ENCODE measurements at regions not wholly inside any gene's neighbourhood (a gene's known extent, or its start where the extent isn't known, plus 50 kb on each side); places are given as distances from the start of the nearest gene placed in this dataset.
A peak's percentile ranks its signal among the peaks of the same experiment; 100 is the strongest.

DNA sequence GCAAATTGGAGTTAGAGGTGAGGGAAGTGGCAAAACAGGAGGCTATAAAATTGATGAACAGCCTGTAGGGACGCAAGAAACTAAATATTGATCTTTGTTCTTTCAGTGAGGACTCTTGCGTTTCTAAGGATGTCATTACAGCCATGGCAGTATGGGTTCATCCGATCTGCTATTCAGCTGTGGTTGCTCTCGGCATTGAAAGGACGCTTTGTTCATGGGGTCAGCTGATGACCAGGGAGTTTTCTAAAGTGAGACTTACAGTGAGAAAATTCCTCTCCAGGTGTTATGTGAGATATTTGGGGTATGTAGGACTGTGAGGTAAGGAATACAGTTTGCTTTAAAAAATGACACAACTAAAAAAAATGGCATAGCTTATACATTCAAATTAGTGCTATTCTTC lies 52.7 kb upstream of the PELI1 start:
- H3K4me3 ChIP-seq (ENCODE audit: low read length) = no peak overlapping the region
- no peak overlapping the region for H3K23ac ChIP-seq (ENCODE audit: low read length)
- no peak overlapping the region for H2AK5ac ChIP-seq (ENCODE audit: low read length)
- no CpG with 5 or more reads among the region's 5 CpGs for WGBS (ENCODE audit: extremely low coverage, insufficient coverage, low lambda C conversion rate)
- no peaks in the 10 kb centered on the region for H3K79me2 ChIP-seq (ENCODE audit: control insufficient read depth, insufficient read depth, low read length)
- H3K27ac ChIP-seq (ENCODE audit: low read depth, low read length) = no peak overlapping the region
- no peak overlapping the region for H3K18ac ChIP-seq (ENCODE audit: low read length)
- no peak overlapping the region for H2BK5ac ChIP-seq (ENCODE audit: low read length)
- H3K27me3 ChIP-seq (ENCODE audit: insufficient read depth, low read length, poor library complexity) = no peaks in the 10 kb centered on the region
- no peak overlapping the region for H4K5ac ChIP-seq (ENCODE audit: low read length)
- no peak overlapping the region for H3K4ac ChIP-seq (ENCODE audit: low read depth, low read length)
- no peak overlapping the region for H3K9ac ChIP-seq (ENCODE audit: low read length)
- no peaks in the 10 kb centered on the region for H3K4me1 ChIP-seq (ENCODE audit: control insufficient read depth, low read depth, low read length)
- no peak overlapping the region for H2BK120ac ChIP-seq (ENCODE audit: low read depth, low read length)
- no peaks in the 10 kb centered on the region for H3K36me3 ChIP-seq (ENCODE audit: control insufficient read depth, insufficient read depth, low read length)
- H3K79me1 ChIP-seq (ENCODE audit: low read length) = no peaks in the 10 kb centered on the region
- no peak overlapping the region for H4K8ac ChIP-seq (ENCODE audit: low read depth, low read length)
- no peak overlapping the region for H3K56ac ChIP-seq (ENCODE audit: low read length)
- DNase-seq = no peak
- H2BK15ac ChIP-seq (replicated peaks; ENCODE audit: low read depth) = no peak overlapping the region
- no peak overlapping the region for H3K4me2 ChIP-seq (ENCODE audit: low read length)

DNA sequence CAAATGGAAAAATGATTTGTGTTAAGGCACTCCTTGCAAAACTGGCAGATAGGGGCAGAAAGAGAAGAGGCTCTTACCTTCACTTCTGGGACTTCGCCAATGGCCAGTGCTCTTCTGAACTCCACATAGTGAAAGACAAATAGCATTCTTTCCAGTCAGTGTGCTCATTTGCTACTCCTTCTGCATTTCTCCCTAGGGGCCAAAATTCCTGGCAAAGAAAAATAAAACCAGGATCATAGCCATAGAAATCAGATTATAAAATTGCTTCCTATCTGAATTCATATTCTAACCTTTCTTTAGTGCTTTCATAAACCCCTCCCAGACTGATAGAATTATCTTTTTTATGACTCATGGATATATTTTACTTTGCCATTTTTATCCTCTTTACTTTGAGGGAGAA lies 56.9 kb upstream of the PELI1 start:
- H3K79me2 ChIP-seq (ENCODE audit: control insufficient read depth, insufficient read depth, low read length) = no peaks in the 10 kb centered on the region
- no CpG with 5 or more reads among the region's 1 CpG for WGBS (ENCODE audit: extremely low coverage, insufficient coverage, low lambda C conversion rate)
- no peak overlapping the region for H2BK15ac ChIP-seq (replicated peaks; ENCODE audit: low read depth)
- no peak overlapping the region for H2BK5ac ChIP-seq (ENCODE audit: low read length)
- H2AK5ac ChIP-seq (ENCODE audit: low read length) = no peak overlapping the region
- H3K4me2 ChIP-seq (ENCODE audit: low read length) = no peak overlapping the region
- no peaks in the 10 kb centered on the region for H3K27me3 ChIP-seq (ENCODE audit: insufficient read depth, low read length, poor library complexity)
- H3K18ac ChIP-seq (ENCODE audit: low read length) = no peak overlapping the region
- H3K36me3 ChIP-seq (ENCODE audit: control insufficient read depth, insufficient read depth, low read length) = no peaks in the 10 kb centered on the region
- H3K4ac ChIP-seq (ENCODE audit: low read depth, low read length) = no peak overlapping the region
- no peak overlapping the region for H4K5ac ChIP-seq (ENCODE audit: low read length)
- H4K8ac ChIP-seq (ENCODE audit: low read depth, low read length) = no peak overlapping the region
- H3K27ac ChIP-seq (ENCODE audit: low read depth, low read length) = no peak overlapping the region
- DNase-seq = no peak
- H3K79me1 ChIP-seq (ENCODE audit: low read length) = no peaks in the 10 kb centered on the region
- H2BK120ac ChIP-seq (ENCODE audit: low read depth, low read length) = no peak overlapping the region
- no peak overlapping the region for H3K4me3 ChIP-seq (ENCODE audit: low read length)
- peaks cover 2% of the 10 kb centered on the region for H3K4me1 ChIP-seq (ENCODE audit: control insufficient read depth, low read depth, low read length)
- H3K56ac ChIP-seq (ENCODE audit: low read length) = no peak overlapping the region
- H3K23ac ChIP-seq (ENCODE audit: low read length) = no peak overlapping the region
- H3K9ac ChIP-seq (ENCODE audit: low read length) = no peak overlapping the region

DNA sequence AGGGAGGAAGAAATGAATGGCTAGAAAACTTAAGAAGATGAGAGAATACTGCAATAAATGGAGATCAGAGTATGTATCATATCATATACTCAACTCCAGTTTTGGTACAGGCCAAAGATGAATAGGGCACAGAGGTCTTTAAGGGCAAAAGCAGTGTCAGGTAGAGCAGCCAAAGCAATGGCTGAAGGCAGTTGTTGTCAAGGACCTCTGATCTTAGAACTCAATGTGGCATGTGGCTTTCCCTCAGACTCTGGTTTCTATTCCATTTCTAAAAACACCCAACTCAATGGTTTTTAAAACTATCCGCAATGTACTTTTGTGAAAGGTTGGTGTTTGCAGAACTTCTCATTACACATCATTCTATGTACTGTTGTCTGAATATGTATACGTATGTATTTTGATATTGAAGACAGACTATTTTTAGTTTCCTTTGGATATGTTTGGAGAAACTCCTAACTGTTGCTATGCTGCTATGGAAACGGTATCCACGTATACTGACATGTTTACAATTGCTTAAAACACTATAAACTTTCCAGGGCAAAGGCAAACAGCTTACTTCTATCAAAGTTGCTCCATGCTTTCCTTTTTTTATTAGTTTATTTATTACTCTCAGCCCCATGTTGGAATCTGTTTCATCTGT lies 58.1 kb upstream of the PELI1 start:
- H3K18ac ChIP-seq (ENCODE audit: low read length) = no peak overlapping the region
- H2BK120ac ChIP-seq (ENCODE audit: low read depth, low read length) = no peak overlapping the region
- H3K79me1 ChIP-seq (ENCODE audit: low read length) = no peaks in the 10 kb centered on the region
- H3K56ac ChIP-seq (ENCODE audit: low read length) = no peak overlapping the region
- no peak overlapping the region for H3K4me2 ChIP-seq (ENCODE audit: low read length)
- no peak overlapping the region for H4K8ac ChIP-seq (ENCODE audit: low read depth, low read length)
- no peak overlapping the region for H2AK5ac ChIP-seq (ENCODE audit: low read length)
- no CpG with 5 or more reads among the region's 4 CpGs for WGBS (ENCODE audit: extremely low coverage, insufficient coverage, low lambda C conversion rate)
- H4K5ac ChIP-seq (ENCODE audit: low read length) = no peak overlapping the region
- H3K4me3 ChIP-seq (ENCODE audit: low read length) = no peak overlapping the region
- H2BK15ac ChIP-seq (replicated peaks; ENCODE audit: low read depth) = peak overlapping the region; percentile 28
- peak; percentile 56 for DNase-seq
- no peak overlapping the region for H2BK5ac ChIP-seq (ENCODE audit: low read length)
- H3K36me3 ChIP-seq (ENCODE audit: control insufficient read depth, insufficient read depth, low read length) = no peaks in the 10 kb centered on the region
- H3K23ac ChIP-seq (ENCODE audit: low read length) = no peak overlapping the region
- H3K27me3 ChIP-seq (ENCODE audit: insufficient read depth, low read length, poor library complexity) = no peaks in the 10 kb centered on the region
- H3K79me2 ChIP-seq (ENCODE audit: control insufficient read depth, insufficient read depth, low read length) = no peaks in the 10 kb centered on the region
- no peak overlapping the region for H3K4ac ChIP-seq (ENCODE audit: low read depth, low read length)
- H3K4me1 ChIP-seq (ENCODE audit: control insufficient read depth, low read depth, low read length) = peaks cover 2% of the 10 kb centered on the region
- H3K9ac ChIP-seq (ENCODE audit: low read length) = no peak overlapping the region
- no peak overlapping the region for H3K27ac ChIP-seq (ENCODE audit: low read depth, low read length)

DNA sequence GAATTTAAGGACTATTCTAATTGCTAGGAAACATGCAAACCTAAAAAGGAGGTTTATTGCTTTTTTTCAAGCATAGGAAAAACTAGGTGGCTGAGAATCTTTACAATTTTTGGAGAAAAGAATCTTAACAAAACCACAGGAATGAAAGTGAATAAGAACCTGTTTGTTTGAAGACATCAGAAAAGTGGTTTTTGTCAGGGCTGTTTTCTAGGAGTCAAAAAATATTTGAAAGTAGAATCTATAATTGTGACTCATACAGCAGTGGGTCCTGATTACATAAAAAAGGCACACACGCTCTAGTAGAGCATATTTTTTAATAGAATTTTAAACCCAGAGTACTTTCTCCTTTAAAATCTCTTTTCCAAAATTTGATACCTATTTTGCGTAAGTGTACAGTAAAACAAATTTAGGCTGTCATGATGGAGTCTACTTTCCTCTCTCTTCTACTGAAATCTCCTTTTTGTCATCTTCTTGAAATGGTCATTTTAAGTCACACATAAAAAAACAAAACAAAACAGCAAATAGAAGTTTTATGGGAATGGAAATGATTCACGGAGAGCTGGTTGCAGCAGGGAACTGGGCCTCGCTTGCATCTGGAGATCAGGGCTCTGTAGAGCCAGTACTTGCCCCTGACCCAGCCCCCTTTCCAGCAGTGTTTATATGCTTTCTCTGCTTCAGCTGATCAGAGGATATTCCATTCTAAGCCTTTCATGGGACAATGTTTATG lies 59.1 kb upstream of the PELI1 start:
- no peak overlapping the region for H3K4me3 ChIP-seq (ENCODE audit: low read length)

DNA sequence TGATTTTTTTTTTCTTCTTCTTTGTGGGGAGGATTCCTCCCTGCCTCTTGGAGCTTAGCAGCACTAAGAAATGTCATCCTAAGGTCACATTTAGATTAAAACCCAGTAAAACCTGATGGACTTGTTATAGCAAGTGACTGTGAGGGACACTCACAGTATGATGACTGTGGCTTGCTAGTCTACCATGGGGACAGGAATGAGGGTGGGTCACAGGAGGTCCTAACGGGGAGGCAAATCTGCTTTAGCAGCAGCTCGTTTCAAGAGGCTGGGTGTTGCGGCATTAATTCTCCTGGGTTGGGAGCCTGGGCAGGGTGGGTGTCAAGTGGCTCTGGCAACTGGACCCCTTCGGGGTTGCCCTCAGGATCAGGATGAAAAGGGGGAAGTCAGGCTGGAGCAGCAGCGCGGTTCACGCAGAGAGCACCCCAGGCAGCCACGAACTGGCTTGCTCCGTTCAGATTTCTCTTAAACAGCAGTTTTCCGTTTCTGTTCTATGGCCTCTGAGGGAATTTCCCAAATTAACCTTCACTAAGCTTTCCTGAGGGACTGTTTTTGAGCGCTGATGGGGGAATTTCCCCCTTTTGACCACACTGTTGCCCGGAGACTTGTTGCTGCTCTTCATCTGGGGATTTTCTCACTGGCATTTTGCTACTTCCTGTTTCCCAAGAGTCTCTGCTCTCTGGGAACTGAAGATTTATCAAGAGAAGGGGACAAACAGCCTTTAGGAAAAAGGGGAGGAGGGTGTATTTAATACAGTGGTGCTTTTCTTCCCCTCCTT lies 59.8 kb upstream of the PELI1 start:
- no peak overlapping the region for H3K18ac ChIP-seq (ENCODE audit: low read length)
- H2AK5ac ChIP-seq (ENCODE audit: low read length) = no peak overlapping the region
- H2BK120ac ChIP-seq (ENCODE audit: low read depth, low read length) = no peak overlapping the region
- H3K79me2 ChIP-seq (ENCODE audit: control insufficient read depth, insufficient read depth, low read length) = no peaks in the 10 kb centered on the region
- H3K27ac ChIP-seq (ENCODE audit: low read depth, low read length) = no peak overlapping the region
- no peak overlapping the region for H2BK15ac ChIP-seq (replicated peaks; ENCODE audit: low read depth)
- H3K27me3 ChIP-seq (ENCODE audit: insufficient read depth, low read length, poor library complexity) = no peaks in the 10 kb centered on the region
- peaks cover 2% of the 10 kb centered on the region for H3K4me1 ChIP-seq (ENCODE audit: control insufficient read depth, low read depth, low read length)
- H3K23ac ChIP-seq (ENCODE audit: low read length) = no peak overlapping the region
- H3K4ac ChIP-seq (ENCODE audit: low read depth, low read length) = no peak overlapping the region
- WGBS (ENCODE audit: extremely low coverage, insufficient coverage, low lambda C conversion rate) = no CpG with 5 or more reads among the region's 12 CpGs
- H3K79me1 ChIP-seq (ENCODE audit: low read length) = no peaks in the 10 kb centered on the region
- H3K9ac ChIP-seq (ENCODE audit: low read length) = peak overlapping the region; percentile 23
- no peaks in the 10 kb centered on the region for H3K36me3 ChIP-seq (ENCODE audit: control insufficient read depth, insufficient read depth, low read length)
- H2BK5ac ChIP-seq (ENCODE audit: low read length) = no peak overlapping the region
- H3K4me3 ChIP-seq (ENCODE audit: low read length) = no peak overlapping the region
- no peak overlapping the region for H3K4me2 ChIP-seq (ENCODE audit: low read length)
- no peak for DNase-seq
- H4K5ac ChIP-seq (ENCODE audit: low read length) = peak overlapping the region; percentile 51
- H3K56ac ChIP-seq (ENCODE audit: low read length) = peak overlapping the region; percentile 29
- no peak overlapping the region for H4K8ac ChIP-seq (ENCODE audit: low read depth, low read length)

More for the DNA sequence above, 59.1 kb upstream of the PELI1 start:
- Histone ChIP-seq H4K8ac (ENCODE audit: low read depth, low read length) (no peak overlapping the region), H3K27ac (ENCODE audit: low read depth, low read length) (no peak overlapping the region), H3K4ac (ENCODE audit: low read depth, low read length) (no peak overlapping the region), H3K23ac (ENCODE audit: low read length) (no peak overlapping the region), H2BK15ac (replicated peaks; ENCODE audit: low read depth) (no peak overlapping the region), H3K18ac (ENCODE audit: low read length) (no peak overlapping the region), H3K27me3 (ENCODE audit: insufficient read depth, low read length, poor library complexity) (no peaks in the 10 kb centered on the region), H3K4me2 (ENCODE audit: low read length) (no peak overlapping the region), H3K36me3 (ENCODE audit: control insufficient read depth, insufficient read depth, low read length) (no peaks in the 10 kb centered on the region), H4K5ac (ENCODE audit: low read length) (no peak overlapping the region), H2AK5ac (ENCODE audit: low read length) (no peak overlapping the region), H3K56ac (ENCODE audit: low read length) (no peak overlapping the region), H3K4me1 (ENCODE audit: control insufficient read depth, low read depth, low read length) (peaks cover 2% of the 10 kb centered on the region), H3K79me2 (ENCODE audit: control insufficient read depth, insufficient read depth, low read length) (no peaks in the 10 kb centered on the region), H2BK120ac (ENCODE audit: low read depth, low read length) (no peak overlapping the region), H3K79me1 (ENCODE audit: low read length) (no peaks in the 10 kb centered on the region), H2BK5ac (ENCODE audit: low read length) (no peak overlapping the region), H3K9ac (ENCODE audit: low read length) (no peak overlapping the region)
- no peak for DNase-seq
- no CpG with 5 or more reads among the region's 4 CpGs for WGBS (ENCODE audit: extremely low coverage, insufficient coverage, low lambda C conversion rate)
